IMR-90 (cell line): ENCODE measurements at regions not wholly inside any gene's neighbourhood (a gene's known extent, or its start where the extent isn't known, plus 50 kb on each side); places are given as distances from the start of the nearest gene placed in this dataset.

Experiments used
- ATAC-seq: fragments of 200-7000 bp; cut with Tn5 transposase; 2 replicates; pipeline ENCODE4 v1.9.1; 2020; ENCODE audit warnings: low read depth, mild to moderate bottlenecking, moderate library complexity
- BruUV-seq: library from RNA; stranded (reverse); fragments of 400-500 nt; replicated peaks from 2 replicates; lab custom pipeline; 2021; lab: Mats Ljungman, UMichigan
- CTCF ChIA-PET: fragments of 300-600 bp; formaldehyde crosslinking; extraction: SDS; loops from one replicate; lab custom pipeline; 2021; ENCODE audit warnings: antibody characterized with exemption; lab: Yijun Ruan, JAX
- POLR2A ChIA-PET: fragments of 300-600 bp; sonication (Branson Sonifier 250); formaldehyde crosslinking; loops from one replicate; lab custom pipeline; 2022; ENCODE audit warnings: antibody characterized with exemption; ENCODE audit not compliant: unreplicated experiment; lab: Charles Lee
- DNase-seq: peaks from one replicate; pipeline ENCODE4 v3.0.0; 2013
- H2AFZ ChIP-seq: replicated peaks from 2 replicates; pipeline ENCODE3; 2013; ENCODE audit warnings: low read length, mild to moderate bottlenecking; ENCODE audit not compliant: poor library complexity
- H2AK5ac ChIP-seq: 2 replicates; pipeline ENCODE4 v1.6.1; 2013; ENCODE audit warnings: low read depth, low read length, inconsistent platforms
- H2AK9ac ChIP-seq: replicated peaks from 2 replicates; pipeline ENCODE3; 2013; ENCODE audit warnings: mild to moderate bottlenecking, low read depth, low read length, moderate library complexity; ENCODE audit not compliant: poor library complexity
- H2BK120ac ChIP-seq: 2 replicates; pipeline ENCODE4 v1.6.1; 2013; ENCODE audit warnings: low read depth, low read length, inconsistent platforms
- H2BK15ac ChIP-seq: 3 replicates; pipeline ENCODE4 v1.6.1; 2013; ENCODE audit warnings: low read depth, low read length, inconsistent platforms
- H2BK20ac ChIP-seq: 2 replicates; pipeline ENCODE4 v1.6.1; 2013; ENCODE audit warnings: low read depth, mild to moderate bottlenecking, inconsistent platforms, low read length, moderate library complexity
- H2BK5ac ChIP-seq: 2 replicates; pipeline ENCODE4 v1.6.1; 2013; ENCODE audit warnings: mild to moderate bottlenecking, low read depth, low read length, inconsistent platforms; ENCODE audit not compliant: poor library complexity, severe bottlenecking
- H3K14ac ChIP-seq: replicated peaks from 2 replicates; pipeline ENCODE4 v1.6.1; 2013; ENCODE audit warnings: low read depth, low read length, inconsistent platforms
- H3K18ac ChIP-seq: 2 replicates; pipeline ENCODE4 v1.6.1; 2013; ENCODE audit warnings: low read depth, low read length, control low read depth
- H3K23ac ChIP-seq: 2 replicates; pipeline ENCODE4 v1.6.1; 2013; ENCODE audit warnings: low read depth, low read length, inconsistent platforms
- H3K27ac ChIP-seq: 2 replicates; pipeline ENCODE4 v1.5.1; 2013; ENCODE audit warnings: mild to moderate bottlenecking, control low read depth, low read length; ENCODE audit not compliant: insufficient read depth
- H3K27me3 ChIP-seq: 2 replicates; pipeline ENCODE4 v1.6.1; 2013; ENCODE audit warnings: low read length; ENCODE audit not compliant: control insufficient read depth, insufficient read depth
- H3K36me3 ChIP-seq: 2 replicates; pipeline ENCODE4 v1.6.1; 2013; ENCODE audit warnings: low read length, mixed read lengths; ENCODE audit not compliant: control insufficient read depth, insufficient read depth
- H3K4ac ChIP-seq: 2 replicates; pipeline ENCODE4 v1.6.1; 2013; ENCODE audit warnings: low read depth, low read length, inconsistent platforms
- H3K4me1 ChIP-seq: 2 replicates; pipeline ENCODE4 v1.6.1; 2013; ENCODE audit warnings: low read length, mixed read lengths; ENCODE audit not compliant: control insufficient read depth, insufficient read depth
- H3K4me2 ChIP-seq: 2 replicates; pipeline ENCODE4 v1.6.1; 2013; ENCODE audit warnings: low read depth, mild to moderate bottlenecking, control low read depth, low read length, moderate library complexity
- H3K4me3 ChIP-seq: 2 replicates; pipeline ENCODE4 v1.5.1; 2013; ENCODE audit warnings: low read depth, mild to moderate bottlenecking, control low read depth, low read length, moderate library complexity; ENCODE audit not compliant: insufficient read depth
- H3K56ac ChIP-seq: 2 replicates; pipeline ENCODE4 v1.6.1; 2013; ENCODE audit warnings: low read length, inconsistent platforms; ENCODE audit not compliant: insufficient read depth; ENCODE audit errors: extremely low read depth
- H3K79me1 ChIP-seq, 2 experiments: 2 replicates each; pipeline ENCODE4 v1.6.1; 2013; ENCODE audit warnings: low read length in 2 of 2, inconsistent platforms in 1 of 2, low read depth in 1 of 2
- H3K9ac ChIP-seq: 2 replicates; pipeline ENCODE4 v1.6.1; 2013; ENCODE audit warnings: low read depth, low read length, control low read depth
- H3K9me1 ChIP-seq: 2 replicates; pipeline ENCODE4 v1.6.1; 2013; ENCODE audit warnings: low read length, inconsistent platforms; ENCODE audit not compliant: insufficient read depth
- H3K9me3 ChIP-seq: 2 replicates; pipeline ENCODE4 v1.6.1; 2013; ENCODE audit warnings: low read length; ENCODE audit not compliant: control insufficient read depth, insufficient read depth
- H4K20me1 ChIP-seq: 2 replicates; pipeline ENCODE4 v1.6.1; 2013; ENCODE audit warnings: low read length, inconsistent platforms; ENCODE audit not compliant: insufficient read depth
- H4K5ac ChIP-seq: 2 replicates; pipeline ENCODE4 v1.6.1; 2013; ENCODE audit warnings: mild to moderate bottlenecking, low read depth, low read length, control low read depth
- H4K8ac ChIP-seq, 2 experiments: 2 replicates each; pipeline ENCODE4 v1.6.1; 2013; ENCODE audit warnings: low read depth in 2 of 2, low read length in 2 of 2, control low read depth in 1 of 2, inconsistent platforms in 1 of 2
- H4K91ac ChIP-seq: 2 replicates; pipeline ENCODE4 v1.6.1; 2013; ENCODE audit warnings: low read depth, low read length, inconsistent platforms; ENCODE audit not compliant: insufficient read depth
- BHLHE40 ChIP-seq: fragments of 150-350 bp; IDR thresholded peaks from 2 replicates; pipeline ENCODE4 v1.6.1; 2016; ENCODE audit warnings: mild to moderate bottlenecking, low read depth, low read length
- CEBPB ChIP-seq: IDR thresholded peaks from 2 replicates; pipeline ENCODE4 v1.6.1; 2012; ENCODE audit warnings: low read depth, low read length, improper control_type of control experiment
- CHD1 ChIP-seq: IDR thresholded peaks from 2 replicates; pipeline ENCODE4 v1.6.1; 2012; ENCODE audit warnings: low read depth, low read length, improper control_type of control experiment
- CTCF ChIP-seq: conservative IDR thresholded peaks from 2 replicates; pipeline ENCODE4 v1.5.1; 2012; ENCODE audit warnings: mild to moderate bottlenecking, low read depth, low read length, improper control_type of control experiment
- ELK1 ChIP-seq: fragments of 150-350 bp; IDR thresholded peaks from 2 replicates; pipeline ENCODE4 v1.6.1; 2016; ENCODE audit warnings: low read depth, mild to moderate bottlenecking, low read length, moderate library complexity, borderline replicate concordance
- FOS ChIP-seq: fragments of 150-350 bp; IDR thresholded peaks from 2 replicates; pipeline ENCODE4 v1.6.1; 2016; ENCODE audit warnings: low read depth, low read length
- MAFK ChIP-seq: IDR thresholded peaks from 2 replicates; pipeline ENCODE4 v1.6.1; 2012; ENCODE audit warnings: low read depth, low read length, improper control_type of control experiment
- MAZ ChIP-seq: IDR thresholded peaks from 2 replicates; pipeline ENCODE4 v1.6.1; 2012; ENCODE audit warnings: low read depth, mild to moderate bottlenecking, low read length, improper control_type of control experiment, moderate library complexity, borderline replicate concordance
- MXI1 ChIP-seq: IDR thresholded peaks from 2 replicates; pipeline ENCODE4 v1.6.1; 2012; ENCODE audit warnings: low read depth, mild to moderate bottlenecking, low read length, moderate library complexity, borderline replicate concordance
- NFE2L2 ChIP-seq: fragments of 150-350 bp; IDR thresholded peaks from 2 replicates; pipeline ENCODE4 v1.6.1; 2016; ENCODE audit warnings: low read depth, mild to moderate bottlenecking, low read length
- POLR2A ChIP-seq: IDR thresholded peaks from 2 replicates; pipeline ENCODE4 v1.6.1; 2012; ENCODE audit warnings: mild to moderate bottlenecking, low read depth, low read length
- RAD21 ChIP-seq: IDR thresholded peaks from 2 replicates; pipeline ENCODE4 v1.6.1; 2012; ENCODE audit warnings: low read length, improper control_type of control experiment
- RCOR1 ChIP-seq: IDR thresholded peaks from 2 replicates; pipeline ENCODE4 v1.6.1; 2012; ENCODE audit warnings: mild to moderate bottlenecking, low read length, improper control_type of control experiment; ENCODE audit not compliant: insufficient replicate concordance
- RFX5 ChIP-seq: IDR thresholded peaks from 2 replicates; pipeline ENCODE4 v1.8.0; 2012; ENCODE audit warnings: low read depth, mild to moderate bottlenecking, low read length, moderate library complexity
- SMC3 ChIP-seq: fragments of 150-350 bp; IDR thresholded peaks from 2 replicates; pipeline ENCODE4 v1.6.1; 2016; ENCODE audit warnings: low read depth, mild to moderate bottlenecking, antibody characterized with exemption, low read length, moderate library complexity
- USF2 ChIP-seq: fragments of 150-350 bp; IDR thresholded peaks from 2 replicates; pipeline ENCODE4 v1.6.1; 2017; ENCODE audit warnings: mild to moderate bottlenecking, antibody characterized with exemption, low read length, low read depth
- WGBS, 2 experiments: methylation state at CpG; one replicate each; pipeline versions ENCODE4 v1.1.5 to v1.1.7; 2013; ENCODE audit warnings: missing lambda C conversion rate in 2 of 2; ENCODE audit not compliant: insufficient read length in 1 of 2; ENCODE audit errors: extremely low coverage in 2 of 2; 5-methylcytosine and 5-hydroxymethylcytosine counted together
- dilution Hi-C: fragments of 300-500 bp; cut with HindIII; formaldehyde crosslinking; loops from one replicate; pipeline ENCODE4 v1.14.3; 2018; ENCODE audit warnings: low sequenced_read_pairs; ENCODE audit not compliant: unreplicated experiment
- in situ Hi-C: fragments of 300-500 bp; cut with MboI; formaldehyde crosslinking; loops from 3 replicates; pipeline ENCODE4 v1.14.3; 2019; ENCODE audit warnings: low sequenced_read_pairs, inconsistent platforms, mixed read lengths
- intact Hi-C: fragments of 100-400 bp; cut with micrococcal nuclease; formaldehyde crosslinking; loops from 2 replicates; pipeline ENCODE4 v1.10.0; 2022

- Histone ChIP-seq H3K18ac (no peak overlapping the region), H4K8ac (no peak overlapping the region), H2AFZ (no peak overlapping the region), H3K27me3 (no peaks in the 10 kb centered on the region), H3K4me1 (no peaks in the 10 kb centered on the region), H3K56ac (no peak overlapping the region), H3K9ac (no peak overlapping the region), H2AK5ac (no peak overlapping the region), H2BK5ac (no peak overlapping the region), H3K27ac (no peak overlapping the region), H3K36me3 (no peaks in the 10 kb centered on the region), H3K14ac (no peak overlapping the region), H2BK15ac (no peak overlapping the region), H3K79me1 (no peaks in the 10 kb centered on the region), H3K4me3 (no peak overlapping the region), H2BK120ac (no peak overlapping the region), H3K4me2 (no peak overlapping the region), H4K5ac (no peak overlapping the region), H4K20me1 (no peaks in the 10 kb centered on the region), H2AK9ac (no peak overlapping the region), H4K91ac (no peak overlapping the region), H3K4ac (no peak overlapping the region), H3K23ac (no peak overlapping the region), H2BK20ac (no peak overlapping the region), H3K9me1 (no peaks in the 10 kb centered on the region), H3K9me3 (no peaks in the 10 kb centered on the region)
- intact Hi-C loops, result no loop called here
- ATAC-seq, result no peak
- dilution Hi-C loops, result no loop called here
- TF ChIP-seq MAFK (no peak), CEBPB (no peak), CHD1 (no peak), FOS (no peak), BHLHE40 (no peak), MXI1 (no peak), RCOR1 (no peak), CTCF (no peak), RAD21 (no peak), SMC3 (no peak), RFX5 (no peak), ELK1 (no peak), USF2 (no peak), POLR2A (no peak), MAZ (no peak), NFE2L2 (no peak)
- 83% methylated on average over 2 of the region's 4 CpGs; no CpG with 5 or more reads in 1 of the 2 experiments for WGBS, 2 experiments
- BruUV-seq, result no TSS peak
- ChIA-PET POLR2A (no interaction called here), CTCF (no interaction called here)
- DNase-seq, result no peak
- in situ Hi-C loops, result no loop called here
Observed at GRCh38 chr12:114064497-114064896, 98.4 kb upstream of the RBM19 start.
